ENCODE measurements at regions not wholly inside any gene's neighbourhood (a gene's known extent, or its start where the extent isn't known, plus 50 kb on each side); places are given as distances from the start of the nearest gene placed in this dataset.

GRCh38 chr14:26017270-26017669 is 580.6 kb downstream of the NOVA1 start:
- Histone ChIP-seq H3K9ac (ENCODE audit: low read length) (no peak overlapping the region), H3K36me3 (ENCODE audit: insufficient read depth, low read length) (no peaks in the 10 kb centered on the region), H2AFZ (ENCODE audit: low read depth, low read length) (no peak overlapping the region)

DNA sequence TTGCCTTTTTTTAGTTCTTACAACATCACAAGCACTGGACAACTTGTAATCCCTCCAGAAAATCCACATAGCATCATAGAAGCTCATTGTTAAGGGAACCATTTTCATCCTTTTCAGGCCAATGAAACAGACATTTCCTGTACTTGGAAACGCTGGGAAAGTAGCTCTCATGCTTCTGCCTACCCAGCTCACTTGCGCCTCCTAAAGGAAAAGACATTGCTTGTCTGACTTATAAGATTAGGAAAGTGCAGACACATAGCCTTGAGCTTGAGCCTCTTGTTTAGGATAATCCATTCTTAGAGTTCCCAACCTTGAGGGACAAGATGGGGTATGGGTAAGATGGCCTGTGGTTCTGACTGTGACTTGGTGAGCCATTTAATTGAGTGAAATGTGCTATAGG is 589.5 kb downstream of the NOVA1 start:
- Histone ChIP-seq H3K4me3 (ENCODE audit: low read length) (no peak overlapping the region), H3K27me3 (ENCODE audit: insufficient read depth, low read depth, low read length) (no peaks in the 10 kb centered on the region), H3K9me3 (ENCODE audit: low read length) (no peaks in the 10 kb centered on the region), H3K27ac (ENCODE audit: low read length) (no peak overlapping the region), H3F3A (ENCODE audit: insufficient read depth, low read length, poor library complexity, severe bottlenecking) (peaks cover 3% of the 10 kb centered on the region), H4K20me1 (ENCODE audit: insufficient read depth) (no peaks in the 10 kb centered on the region), H3K4me2 (ENCODE audit: low read length) (no peak overlapping the region), H3K36me3 (ENCODE audit: insufficient read depth, low read length) (no peaks in the 10 kb centered on the region), H3K9ac (ENCODE audit: low read length) (no peak overlapping the region), H3K9me2 (ENCODE audit: insufficient read depth, low read length) (no peaks in the 10 kb centered on the region), H3K79me2 (replicated peaks; ENCODE audit: insufficient read depth, low read length) (no peaks in the 10 kb centered on the region), H2AFZ (ENCODE audit: low read depth, low read length) (no peak overlapping the region)
- TF ChIP-seq SMC3 (conservative IDR thresholded peaks at IDR 0.05; ENCODE audit: poor library complexity) (no peak), MXI1 (conservative IDR thresholded peaks at IDR 0.05; ENCODE audit: poor library complexity, severe bottlenecking) (no peak), REST (IDR thresholded peaks at IDR 0.05; ENCODE audit: borderline replicate concordance) (no peak), EZH2 (IDR thresholded peaks at IDR 0.05; ENCODE audit: borderline replicate concordance, insufficient read depth, low read length, poor library complexity, severe bottlenecking) (no peak), TAF1 (IDR thresholded peaks at IDR 0.05; ENCODE audit: low read depth) (no peak), EP300 (conservative IDR thresholded peaks at IDR 0.05; ENCODE audit: poor library complexity, severe bottlenecking) (no peak), POLR2AphosphoS5 (IDR thresholded peaks at IDR 0.05) (no peak), RAD21 (conservative IDR thresholded peaks at IDR 0.05) (no peak)
- TF ChIP-seq, protein P1, sequence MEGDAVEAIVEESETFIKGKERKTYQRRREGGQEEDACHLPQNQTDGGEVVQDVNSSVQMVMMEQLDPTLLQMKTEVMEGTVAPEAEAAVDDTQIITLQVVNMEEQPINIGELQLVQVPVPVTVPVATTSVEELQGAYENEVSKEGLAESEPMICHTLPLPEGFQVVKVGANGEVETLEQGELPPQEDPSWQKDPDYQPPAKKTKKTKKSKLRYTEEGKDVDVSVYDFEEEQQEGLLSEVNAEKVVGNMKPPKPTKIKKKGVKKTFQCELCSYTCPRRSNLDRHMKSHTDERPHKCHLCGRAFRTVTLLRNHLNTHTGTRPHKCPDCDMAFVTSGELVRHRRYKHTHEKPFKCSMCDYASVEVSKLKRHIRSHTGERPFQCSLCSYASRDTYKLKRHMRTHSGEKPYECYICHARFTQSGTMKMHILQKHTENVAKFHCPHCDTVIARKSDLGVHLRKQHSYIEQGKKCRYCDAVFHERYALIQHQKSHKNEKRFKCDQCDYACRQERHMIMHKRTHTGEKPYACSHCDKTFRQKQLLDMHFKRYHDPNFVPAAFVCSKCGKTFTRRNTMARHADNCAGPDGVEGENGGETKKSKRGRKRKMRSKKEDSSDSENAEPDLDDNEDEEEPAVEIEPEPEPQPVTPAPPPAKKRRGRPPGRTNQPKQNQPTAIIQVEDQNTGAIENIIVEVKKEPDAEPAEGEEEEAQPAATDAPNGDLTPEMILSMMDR (IDR thresholded peaks at IDR 0.05; ENCODE audit: poor library complexity, severe bottlenecking): no peak

More at GRCh38 chr14:26017270-26017669, 580.6 kb downstream of the NOVA1 start:
- no peak overlapping the region for H3K27ac ChIP-seq (ENCODE audit: low read length)
- H3K79me2 ChIP-seq (replicated peaks; ENCODE audit: insufficient read depth, low read length): no peaks in the 10 kb centered on the region
- H3K27me3 ChIP-seq (ENCODE audit: insufficient read depth, low read depth, low read length): no peaks in the 10 kb centered on the region
- H3K9me3 ChIP-seq (ENCODE audit: low read length): no peaks in the 10 kb centered on the region
- H3K9me2 ChIP-seq (ENCODE audit: insufficient read depth, low read length): no peaks in the 10 kb centered on the region
- no peaks in the 10 kb centered on the region for H4K20me1 ChIP-seq (ENCODE audit: insufficient read depth)
- no peak for TF ChIP-seq EZH2 (IDR thresholded peaks at IDR 0.05; ENCODE audit: borderline replicate concordance, insufficient read depth, low read length, poor library complexity, severe bottlenecking)
- no peak for TF ChIP-seq POLR2AphosphoS5 (IDR thresholded peaks at IDR 0.05)
- no peak for TF ChIP-seq REST (IDR thresholded peaks at IDR 0.05; ENCODE audit: borderline replicate concordance)
- no peak for TF ChIP-seq TAF1 (IDR thresholded peaks at IDR 0.05; ENCODE audit: low read depth)
- TF ChIP-seq, protein P1 (IDR thresholded peaks at IDR 0.05; ENCODE audit: poor library complexity, severe bottlenecking): no peak
- TF ChIP-seq SMC3 (conservative IDR thresholded peaks at IDR 0.05; ENCODE audit: poor library complexity): no peak
- no peak for TF ChIP-seq MXI1 (conservative IDR thresholded peaks at IDR 0.05; ENCODE audit: poor library complexity, severe bottlenecking)
- TF ChIP-seq EP300 (conservative IDR thresholded peaks at IDR 0.05; ENCODE audit: poor library complexity, severe bottlenecking): no peak
- no peak for TF ChIP-seq RAD21 (conservative IDR thresholded peaks at IDR 0.05)
- H3K4me3 ChIP-seq (ENCODE audit: low read length): no peak overlapping the region
- no peaks in the 10 kb centered on the region for H3F3A ChIP-seq (ENCODE audit: insufficient read depth, low read length, poor library complexity, severe bottlenecking)
- H3K4me2 ChIP-seq (ENCODE audit: low read length): no peak overlapping the region

All from neural cell (in vitro differentiated cells).